Gastrocnemius medialis (tissue), 4 donors: ENCODE measurements at regions not wholly inside any gene's neighbourhood (a gene's known extent, or its start where the extent isn't known, plus 50 kb on each side); places are given as distances from the start of the nearest gene placed in this dataset.

Experiments
- ATAC-seq, 2 donors: fragments of 150-250 bp; one replicate each; pipeline ENCODE4 v1.9.1; 2016
- DNase-seq, 2 donors: peaks; one replicate each; pipeline ENCODE4 v3.0.0-alpha.2; 2019
- H3K27ac ChIP-seq, 4 donors: fragments of 200-600 bp; sonication (generic); 1 replicate in 1 of 4; 2 replicates in 3 of 4; pipeline ENCODE4 v1.5.1; 2016 to 2018; ENCODE audit warnings: mild to moderate bottlenecking in 2 of 4, moderate library complexity in 1 of 4
- H3K27me3 ChIP-seq, 3 donors: fragments of 200-600 bp; sonication (generic) in 2 of 3; 1 replicate in 1 of 3; 2 replicates in 2 of 3; pipeline versions ENCODE4 v1.5.1 to v1.6.0; 2016 to 2019; ENCODE audit warnings: mild to moderate bottlenecking in 1 of 3, moderate library complexity in 1 of 3
- H3K36me3 ChIP-seq, 2 donors: fragments of 200-600 bp; sonication (generic) in 1 of 2; one replicate each; pipeline ENCODE4 v1.5.1; 2017 to 2018
- H3K4me1 ChIP-seq, 2 donors: fragments of 200-600 bp; sonication (generic) in 1 of 2; one replicate each; pipeline ENCODE4 v1.5.1; 2016 to 2017; ENCODE audit warnings: mild to moderate bottlenecking in 2 of 2
- H3K4me3 ChIP-seq, 4 donors: fragments of 200-600 bp; sonication (generic) in 3 of 4; 1 replicate in 1 of 4; 2 replicates in 3 of 4; pipeline ENCODE4 v1.5.1; 2016 to 2019; ENCODE audit warnings: mild to moderate bottlenecking in 2 of 4
- H3K9me3 ChIP-seq, 3 donors: fragments of 200-600 bp; sonication (generic) in 2 of 3; 1 replicate in 1 of 3; 2 replicates in 2 of 3; pipeline ENCODE4 v1.5.1; 2016 to 2019
- POLR2A ChIP-seq, 2 donors: fragments of 450-650 bp; IDR thresholded peaks; one replicate each; pipeline ENCODE4 v1.6.1; 2017; ENCODE audit warnings: antibody characterized with exemption in 2 of 2, mild to moderate bottlenecking in 2 of 2, moderate library complexity in 2 of 2
- in situ Hi-C, 4 donors: fragments of 200-750 bp; cut with MboI; loops; one replicate each; pipeline versions ENCODE4 v1.15.0 to v1.8.0; 2017; ENCODE audit warnings: low sequenced_read_pairs in 4 of 4
- intact Hi-C: fragments of 100-400 bp; cut with DNase I; formaldehyde crosslinking; loops from one replicate; pipeline ENCODE4 v1.15.1; 2023; ENCODE audit warnings: low total_unique reads
- TF ChIP-seq, protein P1 (sequence below), 5 experiments: fragments of 450-650 bp in 3 of 5; fragments of 200-600 bp in 2 of 5; sonication (generic) in 2 of 5; IDR thresholded peaks in 4 of 5; conservative IDR thresholded peaks in 1 of 5; 1 replicate in 4 of 5; 2 replicates in 1 of 5; pipeline ENCODE4 v1.5.1; 2016 to 2019; ENCODE audit warnings: antibody characterized with exemption in 5 of 5, mild to moderate bottlenecking in 3 of 5, moderate library complexity in 3 of 5

DNA sequence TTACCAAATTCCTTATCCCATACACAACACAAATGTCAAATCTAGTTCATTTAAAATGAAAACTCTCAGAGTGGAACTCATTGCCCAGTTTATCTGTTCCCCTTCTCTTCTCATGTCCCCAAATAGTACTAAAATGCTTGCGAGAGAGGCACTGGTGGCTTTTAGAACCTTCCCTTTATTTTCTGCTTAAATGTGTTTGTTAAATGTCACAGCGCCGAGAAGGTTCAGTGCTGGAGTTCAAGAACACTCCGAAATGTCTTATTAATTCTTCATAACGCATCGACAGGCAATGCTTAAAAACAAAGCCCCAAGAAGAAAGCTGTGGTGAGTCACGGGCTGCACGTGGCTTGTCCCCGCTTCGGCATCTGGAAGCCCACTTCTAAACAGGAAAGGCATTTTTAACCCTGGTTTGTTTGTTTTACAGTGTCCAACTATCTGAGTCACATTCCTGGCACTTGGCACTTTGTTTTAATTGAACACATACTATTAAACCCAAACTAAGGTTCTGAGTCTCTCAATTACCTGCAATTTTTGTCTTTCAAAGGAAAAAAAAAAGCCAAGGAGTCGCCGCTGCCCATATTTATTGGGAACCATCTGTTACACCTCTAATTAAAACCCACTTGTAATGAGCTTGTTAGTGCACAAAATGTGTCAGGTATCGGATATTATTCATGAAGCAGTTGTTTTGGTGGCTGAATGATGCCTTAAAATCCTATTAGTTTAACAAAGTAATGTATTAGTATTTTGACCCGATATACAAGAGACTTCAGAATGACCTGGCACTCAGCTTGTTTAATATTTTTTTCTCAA lies 49.9 kb upstream of the MGMT start:
- DNase-seq (no peak), ATAC-seq (peak in 1 of 2 donors; percentile 52)
- peak overlapping the region in 1 of 4 donors; percentile 46 for H3K27ac ChIP-seq
- H3K9me3 ChIP-seq = no peaks in the 10 kb centered on the region
- no peaks in the 10 kb centered on the region for H3K4me1 ChIP-seq
- intact Hi-C loops = no loop called here
- H3K4me3 ChIP-seq = no peak overlapping the region
- TF ChIP-seq, protein P1, sequence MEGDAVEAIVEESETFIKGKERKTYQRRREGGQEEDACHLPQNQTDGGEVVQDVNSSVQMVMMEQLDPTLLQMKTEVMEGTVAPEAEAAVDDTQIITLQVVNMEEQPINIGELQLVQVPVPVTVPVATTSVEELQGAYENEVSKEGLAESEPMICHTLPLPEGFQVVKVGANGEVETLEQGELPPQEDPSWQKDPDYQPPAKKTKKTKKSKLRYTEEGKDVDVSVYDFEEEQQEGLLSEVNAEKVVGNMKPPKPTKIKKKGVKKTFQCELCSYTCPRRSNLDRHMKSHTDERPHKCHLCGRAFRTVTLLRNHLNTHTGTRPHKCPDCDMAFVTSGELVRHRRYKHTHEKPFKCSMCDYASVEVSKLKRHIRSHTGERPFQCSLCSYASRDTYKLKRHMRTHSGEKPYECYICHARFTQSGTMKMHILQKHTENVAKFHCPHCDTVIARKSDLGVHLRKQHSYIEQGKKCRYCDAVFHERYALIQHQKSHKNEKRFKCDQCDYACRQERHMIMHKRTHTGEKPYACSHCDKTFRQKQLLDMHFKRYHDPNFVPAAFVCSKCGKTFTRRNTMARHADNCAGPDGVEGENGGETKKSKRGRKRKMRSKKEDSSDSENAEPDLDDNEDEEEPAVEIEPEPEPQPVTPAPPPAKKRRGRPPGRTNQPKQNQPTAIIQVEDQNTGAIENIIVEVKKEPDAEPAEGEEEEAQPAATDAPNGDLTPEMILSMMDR (IDR thresholded peaks at IDR 0.05 in 4 of 5, conservative IDR thresholded peaks at IDR 0.05 in 1 of 5) = no peak
- TF ChIP-seq POLR2A (IDR thresholded peaks at IDR 0.05) = no peak
- no peaks in the 10 kb centered on the region for H3K36me3 ChIP-seq
- H3K27me3 ChIP-seq = no peaks in the 10 kb centered on the region
- in situ Hi-C loops = no loop called here
